H1 (cell line): ENCODE measurements at regions not wholly inside any gene's neighbourhood (a gene's known extent, or its start where the extent isn't known, plus 50 kb on each side); places are given as distances from the start of the nearest gene placed in this dataset.

Experiments
- CTCF ChIA-PET: fragments of 300-600 bp; sonication (Branson Sonifier 250); formaldehyde crosslinking; loops from one replicate; lab custom pipeline; 2021; ENCODE audit not compliant: partially characterized antibody; lab: Charles Lee
- POLR2A ChIA-PET: fragments of 300-600 bp; sonication (Branson Sonifier 250); formaldehyde crosslinking; loops from one replicate; lab custom pipeline; 2021; ENCODE audit warnings: inconsistent platforms; ENCODE audit not compliant: partially characterized antibody; lab: Charles Lee
- DNase-seq, 2 experiments: peaks; one replicate each; pipeline versions ENCODE4 v3.0.0 to v3.0.0-alpha.2; 2010 to 2022; ENCODE audit warnings: low spot score in 2 of 2, low read depth in 1 of 2, mixed read lengths in 1 of 2
- FAIRE-seq: peaks from 2 replicates; lab custom pipeline; 2011; peaks lifted over from hg19 to GRCh38; lab: Jason Lieb, UNC
- H2AFZ ChIP-seq: 2 replicates; pipeline ENCODE4 v1.8.1; 2012; ENCODE audit warnings: low read length, inconsistent platforms
- H2AK5ac ChIP-seq: 2 replicates; pipeline ENCODE4 v1.6.1; 2013; ENCODE audit warnings: low read depth, low read length
- H2BK120ac ChIP-seq: replicated peaks from 2 replicates; pipeline ENCODE3; 2013; ENCODE audit warnings: low read depth, low read length, inconsistent platforms
- H2BK12ac ChIP-seq: 2 replicates; pipeline ENCODE4 v1.6.1; 2013; ENCODE audit warnings: low read depth, low read length
- H2BK15ac ChIP-seq: 2 replicates; pipeline ENCODE4 v1.6.1; 2013; ENCODE audit warnings: low read length
- H2BK20ac ChIP-seq: 2 replicates; pipeline ENCODE4 v1.6.1; 2013; ENCODE audit warnings: low read length
- H2BK5ac ChIP-seq: 2 replicates; pipeline ENCODE4 v1.6.1; 2013; ENCODE audit warnings: low read depth, low read length
- H3K14ac ChIP-seq: 2 replicates; pipeline ENCODE4 v1.6.1; 2013; ENCODE audit warnings: inconsistent platforms; ENCODE audit not compliant: insufficient read length
- H3K18ac ChIP-seq: 2 replicates; pipeline ENCODE4 v1.6.1; 2013; ENCODE audit warnings: low read length; ENCODE audit errors: extremely low read depth
- H3K23ac ChIP-seq: 2 replicates; pipeline ENCODE4 v1.6.1; 2013; ENCODE audit warnings: inconsistent platforms; ENCODE audit not compliant: insufficient read length
- H3K23me2 ChIP-seq: 2 replicates; pipeline ENCODE4 v1.6.1; 2013; ENCODE audit warnings: low read depth, low read length
- H3K27ac ChIP-seq: 2 replicates; pipeline ENCODE4 v1.6.1; 2011; ENCODE audit warnings: low read depth, low read length, inconsistent platforms
- H3K27me3 ChIP-seq, 4 experiments: replicated peaks in 1 of 4; 1 replicate in 1 of 4; 2 replicates in 3 of 4; pipeline versions ENCODE4 v1.6.1 to v1.8.1; 2011 to 2013; ENCODE audit warnings: low read length in 3 of 4, mild to moderate bottlenecking in 3 of 4, inconsistent platforms in 2 of 4, mixed read lengths in 2 of 4, moderate library complexity in 1 of 4; ENCODE audit not compliant: control insufficient read depth in 3 of 4, insufficient read depth in 3 of 4; ENCODE audit errors: extremely low read depth in 1 of 4
- H3K36me3 ChIP-seq, 4 experiments: 2 replicates each; pipeline versions ENCODE4 v1.6.1 to v1.8.1; 2011 to 2013; ENCODE audit warnings: mild to moderate bottlenecking in 4 of 4, low read length in 3 of 4, moderate library complexity in 2 of 4, control low read depth in 1 of 4, inconsistent platforms in 1 of 4; ENCODE audit not compliant: insufficient read depth in 4 of 4, control insufficient read depth in 2 of 4
- H3K4ac ChIP-seq: replicated peaks from 2 replicates; pipeline ENCODE3; 2013; ENCODE audit warnings: low read length, low read depth, mixed read lengths, inconsistent platforms; ENCODE audit not compliant: insufficient read length
- H3K4me1 ChIP-seq, 4 experiments: replicated peaks in 1 of 4; 1 replicate in 1 of 4; 2 replicates in 3 of 4; pipeline versions ENCODE4 v1.6.1 to v1.8.1; 2011 to 2013; ENCODE audit warnings: low read length in 3 of 4, inconsistent platforms in 2 of 4, mixed read lengths in 1 of 4; ENCODE audit not compliant: insufficient read depth in 4 of 4, control insufficient read depth in 3 of 4
- H3K4me2 ChIP-seq, 2 experiments: 2 replicates each; pipeline versions ENCODE4 v1.6.1 to v1.8.1; 2011 to 2013; ENCODE audit warnings: low read depth in 2 of 2, low read length in 2 of 2, control low read depth in 1 of 2, inconsistent platforms in 1 of 2, mild to moderate bottlenecking in 1 of 2; ENCODE audit not compliant: insufficient read depth in 1 of 2
- H3K4me3 ChIP-seq, 4 experiments: fragments of 200-600, 300-600 bp in 1 of 4; sonication (generic), shearing (Covaris generic), sonication (Bioruptor Twin) in 1 of 4; 2 replicates each; pipeline versions ENCODE4 v1.5.1 to v1.8.1; 2011 to 2016; ENCODE audit warnings: low read length in 4 of 4, low read depth in 3 of 4, control low read depth in 2 of 4, inconsistent platforms in 2 of 4, mild to moderate bottlenecking in 2 of 4, mixed read lengths in 1 of 4, moderate library complexity in 1 of 4; ENCODE audit not compliant: insufficient read depth in 2 of 4; ENCODE audit errors: extremely low read depth in 1 of 4
- H3K56ac ChIP-seq: replicated peaks from 2 replicates; pipeline ENCODE3; 2013; ENCODE audit warnings: low read depth, mild to moderate bottlenecking, mixed read lengths, low read length, inconsistent platforms; ENCODE audit not compliant: insufficient read length
- H3K79me1 ChIP-seq: 2 replicates; pipeline ENCODE4 v1.6.1; 2013; ENCODE audit warnings: low read depth, low read length, control low read depth
- H3K79me2 ChIP-seq, 2 experiments: 2 replicates each; pipeline versions ENCODE4 v1.6.1 to v1.8.1; 2012 to 2013; ENCODE audit warnings: low read length in 2 of 2, mild to moderate bottlenecking in 2 of 2, inconsistent platforms in 1 of 2; ENCODE audit not compliant: insufficient read depth in 2 of 2, control insufficient read depth in 1 of 2
- H3K9ac ChIP-seq, 4 experiments: replicated peaks in 1 of 4; 1 replicate in 1 of 4; 2 replicates in 3 of 4; pipeline versions ENCODE4 v1.6.1 to v1.8.1; 2011 to 2013; ENCODE audit warnings: low read depth in 3 of 4, low read length in 3 of 4, control low read depth in 2 of 4, mild to moderate bottlenecking in 2 of 4, moderate library complexity in 2 of 4, inconsistent platforms in 1 of 4; ENCODE audit errors: extremely low read depth in 1 of 4
- H3K9me3 ChIP-seq, 2 experiments: 2 replicates each; pipeline versions ENCODE4 v1.6.1 to v1.8.1; 2012 to 2013; ENCODE audit warnings: mild to moderate bottlenecking in 2 of 2, moderate library complexity in 2 of 2, control low read depth in 1 of 2, inconsistent platforms in 1 of 2, low read depth in 1 of 2, low read length in 1 of 2, mixed read lengths in 1 of 2; ENCODE audit not compliant: insufficient read depth in 2 of 2
- H4K20me1 ChIP-seq, 2 experiments: replicated peaks in 1 of 2; 2 replicates each; pipeline versions ENCODE3 to v1.8.1; 2011 to 2013; ENCODE audit warnings: inconsistent platforms in 2 of 2, low read length in 2 of 2, mild to moderate bottlenecking in 1 of 2; ENCODE audit not compliant: insufficient read depth in 2 of 2, control insufficient read depth in 1 of 2
- H4K5ac ChIP-seq: 2 replicates; pipeline ENCODE4 v1.6.1; 2013; ENCODE audit warnings: low read length, low read depth, mixed read lengths, inconsistent platforms; ENCODE audit not compliant: insufficient read length
- H4K8ac ChIP-seq: 2 replicates; pipeline ENCODE4 v1.8.0; 2013; ENCODE audit warnings: mild to moderate bottlenecking, moderate library complexity, low read length, inconsistent platforms; ENCODE audit not compliant: insufficient read depth; ENCODE audit errors: extremely low read depth
- H4K91ac ChIP-seq: replicated peaks from 2 replicates; pipeline ENCODE3; 2013; ENCODE audit warnings: low read length, mixed read lengths, inconsistent platforms; ENCODE audit not compliant: insufficient read length
- CTCF ChIP-seq, 3 experiments: IDR thresholded peaks; 1 replicate in 2 of 3; 2 replicates in 1 of 3; pipeline versions ENCODE4 v1.5.1 to v1.6.1; 2011; ENCODE audit warnings: low read length in 3 of 3, mild to moderate bottlenecking in 3 of 3, inconsistent platforms in 2 of 3, low read depth in 1 of 3, moderate library complexity in 1 of 3; ENCODE audit not compliant: insufficient read depth in 1 of 3; ENCODE audit errors: control extremely low read depth in 1 of 3
- EGR1 ChIP-seq: IDR thresholded peaks from 2 replicates; pipeline ENCODE4 v1.6.1; 2011; ENCODE audit warnings: low read depth, low read length, borderline replicate concordance
- SRF ChIP-seq: IDR thresholded peaks from 2 replicates; pipeline ENCODE4 v1.6.1; 2011; ENCODE audit warnings: mild to moderate bottlenecking, low read depth, low read length, moderate library complexity
- TCF12 ChIP-seq: IDR thresholded peaks from 2 replicates; pipeline ENCODE4 v1.6.1; 2011; ENCODE audit warnings: low read depth, mild to moderate bottlenecking, low read length

GRCh38 chr2:67165523-67165990 is 231.6 kb upstream of the ETAA1 start:
- Histone ChIP-seq H3K9ac (no peak overlapping the region), H3K79me1 (no peaks in the 10 kb centered on the region), H2AFZ (no peak overlapping the region), H3K27ac (no peak overlapping the region), H4K8ac (no peak overlapping the region), H4K5ac (no peak overlapping the region), H2BK5ac (no peak overlapping the region), H3K18ac (no peak overlapping the region), H2BK120ac (no peak overlapping the region), H3K9me3 (no peaks in the 10 kb centered on the region), H3K23me2 (no peaks in the 10 kb centered on the region), H3K4ac (no peak overlapping the region), H2BK15ac (no peak overlapping the region), H4K91ac (no peak overlapping the region), H3K4me1 (no peaks in the 10 kb centered on the region), H3K79me2 (no peaks in the 10 kb centered on the region), H3K23ac (no peak overlapping the region), H2AK5ac (no peak overlapping the region), H3K27me3 (no peaks in the 10 kb centered on the region), H4K20me1 (no peaks in the 10 kb centered on the region), H3K4me3 (no peak overlapping the region), H3K14ac (no peak overlapping the region), H2BK20ac (no peak overlapping the region), H3K4me2 (no peak overlapping the region), H3K36me3 (no peaks in the 10 kb centered on the region), H3K56ac (no peak overlapping the region), H2BK12ac (no peak overlapping the region)
- no peak for FAIRE-seq
- CTCF ChIA-PET, result interaction anchor here (1.5 kb wide), 1 partner anchor 17 kb away, joined by 3 read pairs; no protein-coding TSS in a partner anchor
- DNase-seq, result no peak
- POLR2A ChIA-PET, result no interaction called here
- TF ChIP-seq TCF12, result no peak
- TF ChIP-seq SRF, result no peak
- no peak for TF ChIP-seq EGR1
- no peak for TF ChIP-seq CTCF (IDR thresholded peaks at IDR 0.05; ENCODE audit: control extremely low read depth in 1 of 3, insufficient read depth in 1 of 3, low read depth in 1 of 3, low read length in 3 of 3)
